ENCODE measurements at regions not wholly inside any gene's neighbourhood (a gene's known extent, or its start where the extent isn't known, plus 50 kb on each side); places are given as distances from the start of the nearest gene placed in this dataset.

- H3K4me1 Mint-ChIP-seq = no peaks in the 10 kb centered on the region
- TF ChIP-seq CTCF (IDR thresholded peaks at IDR 0.05; ENCODE audit: unreplicated experiment in 3 of 3) = no peak
- H3K27ac Mint-ChIP-seq = no peak overlapping the region
- H3K36me3 Mint-ChIP-seq (ENCODE audit: low read depth) = no peaks in the 10 kb centered on the region
- no peak overlapping the region for H3K4me3 Mint-ChIP-seq
- peaks cover 17% of the 10 kb centered on the region for H3K27me3 Mint-ChIP-seq (ENCODE audit: low read depth)
- peaks cover 14% of the 10 kb centered on the region for H3K9me3 Mint-ChIP-seq
Measured at GRCh38 chr1:30423570-30423969, 299.8 kb downstream of the MATN1 start.

GRCh38 chr1:30422251-30422650 is 301.1 kb downstream of the MATN1 start:
- peaks cover 5% of the 10 kb centered on the region for H3K9me3 Mint-ChIP-seq
- no peaks in the 10 kb centered on the region for H3K4me1 Mint-ChIP-seq
- no peak overlapping the region for H3K27ac Mint-ChIP-seq

GRCh38 chr1:30420519-30421050 is 302.8 kb downstream of the MATN1 start:
- Mint-ChIP-seq H3K27me3 (ENCODE audit: low read depth) (peaks cover 15% of the 10 kb centered on the region), H3K9me3 (peaks cover under 1% of the 10 kb centered on the region), H3K4me3 (no peak overlapping the region), H3K27ac (no peak overlapping the region), H3K36me3 (ENCODE audit: low read depth) (no peaks in the 10 kb centered on the region), H3K4me1 (no peaks in the 10 kb centered on the region)
- no peak for TF ChIP-seq CTCF (IDR thresholded peaks at IDR 0.05; ENCODE audit: unreplicated experiment in 3 of 3)

More at GRCh38 chr1:30422251-30422650, 301.1 kb downstream of the MATN1 start:
- TF ChIP-seq CTCF (IDR thresholded peaks at IDR 0.05; ENCODE audit: unreplicated experiment in 3 of 3) = no peak
- no peak overlapping the region for H3K4me3 Mint-ChIP-seq
- no peaks in the 10 kb centered on the region for H3K36me3 Mint-ChIP-seq (ENCODE audit: low read depth)
- peaks cover 12% of the 10 kb centered on the region for H3K27me3 Mint-ChIP-seq (ENCODE audit: low read depth)

GRCh38 chr1:30419831-30420230 is 303.6 kb downstream of the MATN1 start:
- no peak overlapping the region for H3K27ac Mint-ChIP-seq
- TF ChIP-seq CTCF (IDR thresholded peaks at IDR 0.05; ENCODE audit: unreplicated experiment in 3 of 3) = no peak
- H3K9me3 Mint-ChIP-seq = no peaks in the 10 kb centered on the region
- no peaks in the 10 kb centered on the region for H3K4me1 Mint-ChIP-seq
- H3K4me3 Mint-ChIP-seq = no peak overlapping the region
- peaks cover 13% of the 10 kb centered on the region for H3K27me3 Mint-ChIP-seq (ENCODE audit: low read depth)
- H3K36me3 Mint-ChIP-seq (ENCODE audit: low read depth) = no peaks in the 10 kb centered on the region

GRCh38 chr1:30418939-30419720 is 304.3 kb downstream of the MATN1 start:
- H3K27me3 Mint-ChIP-seq (ENCODE audit: low read depth) = peaks cover 13% of the 10 kb centered on the region
- H3K36me3 Mint-ChIP-seq (ENCODE audit: low read depth) = no peaks in the 10 kb centered on the region
- no peak overlapping the region for H3K4me3 Mint-ChIP-seq

More at GRCh38 chr1:30418939-30419720, 304.3 kb downstream of the MATN1 start:
- H3K9me3 Mint-ChIP-seq = no peaks in the 10 kb centered on the region
- H3K27ac Mint-ChIP-seq = no peak overlapping the region
- H3K4me1 Mint-ChIP-seq = no peaks in the 10 kb centered on the region
- no peak for TF ChIP-seq CTCF (IDR thresholded peaks at IDR 0.05; ENCODE audit: unreplicated experiment in 3 of 3)
